Hepatocyte (in vitro differentiated cells): ENCODE measurements at regions not wholly inside any gene's neighbourhood (a gene's known extent, or its start where the extent isn't known, plus 50 kb on each side); places are given as distances from the start of the nearest gene placed in this dataset.

Source experiments
- DNase-seq: peaks from one replicate; pipeline ENCODE4 v3.0.0-alpha.2; 2016; ENCODE audit warnings: low spot score
- H2AFZ ChIP-seq: fragments of 200-600 bp; sonication (generic); 2 replicates; pipeline ENCODE4 v1.6.0; 2016; ENCODE audit warnings: antibody characterized with exemption, mild to moderate bottlenecking
- H3K27ac ChIP-seq: fragments of 200-600 bp; sonication (generic); 2 replicates; pipeline ENCODE4 v1.5.1; 2016; ENCODE audit warnings: mild to moderate bottlenecking
- H3K27me3 ChIP-seq: fragments of 200-600 bp; sonication (generic); 2 replicates; pipeline ENCODE4 v1.6.1; 2016
- H3K36me3 ChIP-seq: fragments of 200-600 bp; sonication (generic); replicated peaks from 2 replicates; pipeline ENCODE4 v1.5.1; 2016; ENCODE audit warnings: low read depth; ENCODE audit not compliant: insufficient read depth
- H3K4me1 ChIP-seq: fragments of 200-600 bp; sonication (generic); 2 replicates; pipeline ENCODE4 v1.5.1; 2016; ENCODE audit warnings: mild to moderate bottlenecking, moderate library complexity; ENCODE audit not compliant: insufficient read depth
- H3K4me2 ChIP-seq: fragments of 200-600 bp; sonication (generic); 2 replicates; pipeline ENCODE4 v1.6.0; 2016
- H3K4me3 ChIP-seq: fragments of 200-600 bp; sonication (generic); 2 replicates; pipeline ENCODE4 v1.5.1; 2016; ENCODE audit warnings: mild to moderate bottlenecking
- H3K79me2 ChIP-seq: fragments of 200-600 bp; sonication (generic); 2 replicates; pipeline ENCODE4 v1.6.0; 2017; ENCODE audit warnings: mild to moderate bottlenecking
- H3K9me2 ChIP-seq: fragments of 200-600 bp; sonication (generic); replicated peaks from 2 replicates; pipeline ENCODE4 v1.6.0; 2017; ENCODE audit warnings: mild to moderate bottlenecking; ENCODE audit not compliant: insufficient read depth
- H3K9me3 ChIP-seq: fragments of 200-600 bp; sonication (generic); 2 replicates; pipeline ENCODE4 v1.5.1; 2016; ENCODE audit warnings: low read depth, mild to moderate bottlenecking
- H4K20me1 ChIP-seq: fragments of 200-600 bp; sonication (generic); 2 replicates; pipeline ENCODE4 v1.6.0; 2016; ENCODE audit warnings: mild to moderate bottlenecking; ENCODE audit not compliant: insufficient read depth, poor library complexity, severe bottlenecking
- EZH2 ChIP-seq: fragments of 200-600 bp; sonication (generic); IDR thresholded peaks from 2 replicates; pipeline ENCODE4 v1.6.1; 2016; ENCODE audit warnings: antibody characterized with exemption, mild to moderate bottlenecking, borderline replicate concordance
- EZH2phosphoT487 ChIP-seq: fragments of 200-600 bp; sonication (generic); IDR thresholded peaks from one replicate; pipeline ENCODE4 v1.6.1; 2018; ENCODE audit warnings: antibody characterized with exemption, mild to moderate bottlenecking, low read depth, moderate library complexity; ENCODE audit not compliant: unreplicated experiment, severe bottlenecking
- WGBS: methylation state at CpG from one replicate; pipeline ENCODE4 v1.1.6; 2016; ENCODE audit warnings: low lambda C conversion rate; ENCODE audit errors: missing lambda C conversion rate; 5-methylcytosine and 5-hydroxymethylcytosine counted together
- TF ChIP-seq, protein P1 (sequence below): fragments of 200-600 bp; sonication (generic); IDR thresholded peaks from 2 replicates; pipeline ENCODE4 v1.5.1; 2016; ENCODE audit warnings: antibody characterized with exemption, mild to moderate bottlenecking; ENCODE audit not compliant: poor library complexity

DNA sequence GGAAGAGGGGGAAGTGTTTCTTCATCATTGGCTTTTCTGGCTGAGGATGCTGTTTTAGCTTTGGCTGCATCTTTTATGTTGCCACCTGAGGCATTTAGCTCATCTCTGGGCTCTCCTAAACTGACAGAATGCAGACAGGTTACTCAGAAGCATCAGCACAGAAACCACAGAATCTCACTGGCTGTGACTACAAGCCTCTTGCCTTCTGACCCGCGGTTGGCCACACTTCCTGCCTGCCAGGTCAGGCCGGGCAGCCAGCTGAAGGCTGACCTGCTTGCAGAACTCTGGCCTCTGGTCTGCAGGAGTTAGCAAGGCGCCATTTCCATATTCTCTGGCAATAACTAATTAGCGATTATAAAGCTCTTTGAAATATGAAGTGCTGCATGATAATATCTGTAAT is 366.5 kb downstream of the MID1IP1 start:
- TF ChIP-seq EZH2phosphoT487 = no peak
- no peak for TF ChIP-seq EZH2
- TF ChIP-seq, protein P1, sequence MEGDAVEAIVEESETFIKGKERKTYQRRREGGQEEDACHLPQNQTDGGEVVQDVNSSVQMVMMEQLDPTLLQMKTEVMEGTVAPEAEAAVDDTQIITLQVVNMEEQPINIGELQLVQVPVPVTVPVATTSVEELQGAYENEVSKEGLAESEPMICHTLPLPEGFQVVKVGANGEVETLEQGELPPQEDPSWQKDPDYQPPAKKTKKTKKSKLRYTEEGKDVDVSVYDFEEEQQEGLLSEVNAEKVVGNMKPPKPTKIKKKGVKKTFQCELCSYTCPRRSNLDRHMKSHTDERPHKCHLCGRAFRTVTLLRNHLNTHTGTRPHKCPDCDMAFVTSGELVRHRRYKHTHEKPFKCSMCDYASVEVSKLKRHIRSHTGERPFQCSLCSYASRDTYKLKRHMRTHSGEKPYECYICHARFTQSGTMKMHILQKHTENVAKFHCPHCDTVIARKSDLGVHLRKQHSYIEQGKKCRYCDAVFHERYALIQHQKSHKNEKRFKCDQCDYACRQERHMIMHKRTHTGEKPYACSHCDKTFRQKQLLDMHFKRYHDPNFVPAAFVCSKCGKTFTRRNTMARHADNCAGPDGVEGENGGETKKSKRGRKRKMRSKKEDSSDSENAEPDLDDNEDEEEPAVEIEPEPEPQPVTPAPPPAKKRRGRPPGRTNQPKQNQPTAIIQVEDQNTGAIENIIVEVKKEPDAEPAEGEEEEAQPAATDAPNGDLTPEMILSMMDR = no peak
- no peaks in the 10 kb centered on the region for H3K9me3 ChIP-seq
- no peak overlapping the region for H3K27ac ChIP-seq
- H2AFZ ChIP-seq = no peak overlapping the region
- DNase-seq = no peak
- no peak overlapping the region for H3K4me3 ChIP-seq
- H3K9me2 ChIP-seq = no peaks in the 10 kb centered on the region
- no peaks in the 10 kb centered on the region for H3K27me3 ChIP-seq
- WGBS = 76% methylated on average over 5 of the region's 5 CpGs
- no peaks in the 10 kb centered on the region for H3K79me2 ChIP-seq
- H3K4me2 ChIP-seq = no peak overlapping the region
- no peaks in the 10 kb centered on the region for H4K20me1 ChIP-seq
- H3K4me1 ChIP-seq = no peaks in the 10 kb centered on the region
- H3K36me3 ChIP-seq = no peaks in the 10 kb centered on the region

DNA sequence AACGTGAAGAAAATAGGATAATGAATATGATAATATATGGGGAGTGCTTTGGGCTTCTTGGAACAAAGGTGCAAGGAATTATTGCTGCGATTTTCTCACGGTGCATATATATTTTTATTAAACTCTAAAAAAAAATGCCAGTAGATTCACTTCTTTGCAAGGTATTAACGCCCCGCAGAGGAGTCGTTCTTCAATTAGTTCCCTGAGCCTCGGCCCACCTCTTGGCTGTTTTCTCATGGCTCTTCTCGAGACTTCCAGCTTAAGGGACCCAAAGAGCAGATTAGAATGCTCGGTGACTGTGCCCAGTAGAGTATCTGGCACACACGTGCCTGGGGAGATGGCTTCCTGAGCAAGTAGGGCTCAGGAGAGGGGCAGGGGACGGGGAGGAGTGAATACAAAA is 367.4 kb downstream of the MID1IP1 start:
- Histone ChIP-seq H3K9me3 (no peaks in the 10 kb centered on the region), H3K4me2 (no peak overlapping the region), H3K36me3 (no peaks in the 10 kb centered on the region), H3K27me3 (no peaks in the 10 kb centered on the region), H3K79me2 (no peaks in the 10 kb centered on the region), H3K27ac (no peak overlapping the region), H3K4me3 (no peak overlapping the region), H2AFZ (no peak overlapping the region), H4K20me1 (no peaks in the 10 kb centered on the region), H3K4me1 (no peaks in the 10 kb centered on the region), H3K9me2 (no peaks in the 10 kb centered on the region)
- WGBS = 76% methylated on average over 11 of the region's 11 CpGs
- no peak for DNase-seq
- TF ChIP-seq, protein P1 = no peak
- TF ChIP-seq EZH2 (no peak), EZH2phosphoT487 (no peak)

DNA sequence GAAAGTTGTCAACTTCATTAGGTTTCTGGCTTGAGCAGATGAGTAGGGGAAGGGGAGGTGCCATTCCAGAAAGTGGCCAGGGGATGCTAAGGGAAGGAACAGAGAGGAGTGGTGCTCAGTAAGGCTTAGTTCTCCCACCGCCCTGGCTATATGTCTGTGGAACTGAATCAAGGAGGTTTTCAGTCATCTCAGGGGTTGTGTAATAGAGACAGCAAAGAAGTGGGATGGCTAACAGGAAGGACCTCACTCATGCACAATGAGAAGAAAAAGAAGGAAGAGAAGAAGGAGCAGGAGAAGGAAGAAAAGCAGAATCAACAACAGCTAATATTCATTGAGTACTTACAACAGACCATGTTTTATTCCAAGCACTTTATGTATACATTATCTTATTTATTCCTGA is 368.7 kb downstream of the MID1IP1 start:
- no peak overlapping the region for H2AFZ ChIP-seq
- no peaks in the 10 kb centered on the region for H3K36me3 ChIP-seq
- 91% methylated on average over 1 of the region's 1 CpG for whole genome bisulfite sequencing

More for the DNA sequence above, 368.7 kb downstream of the MID1IP1 start:
- TF ChIP-seq EZH2 = no peak
- TF ChIP-seq, protein P1 = no peak
- no peak for TF ChIP-seq EZH2phosphoT487
- H3K27ac ChIP-seq = no peak overlapping the region
- no peaks in the 10 kb centered on the region for H3K79me2 ChIP-seq
- no peaks in the 10 kb centered on the region for H4K20me1 ChIP-seq
- no peaks in the 10 kb centered on the region for H3K9me2 ChIP-seq
- H3K4me1 ChIP-seq = no peaks in the 10 kb centered on the region
- no peak overlapping the region for H3K4me3 ChIP-seq
- DNase-seq = no peak
- no peaks in the 10 kb centered on the region for H3K9me3 ChIP-seq
- no peak overlapping the region for H3K4me2 ChIP-seq
- H3K27me3 ChIP-seq = no peaks in the 10 kb centered on the region
